ENCODE measurements at regions not wholly inside any gene's neighbourhood (a gene's known extent, or its start where the extent isn't known, plus 50 kb on each side); places are given as distances from the start of the nearest gene placed in this dataset.

DNA sequence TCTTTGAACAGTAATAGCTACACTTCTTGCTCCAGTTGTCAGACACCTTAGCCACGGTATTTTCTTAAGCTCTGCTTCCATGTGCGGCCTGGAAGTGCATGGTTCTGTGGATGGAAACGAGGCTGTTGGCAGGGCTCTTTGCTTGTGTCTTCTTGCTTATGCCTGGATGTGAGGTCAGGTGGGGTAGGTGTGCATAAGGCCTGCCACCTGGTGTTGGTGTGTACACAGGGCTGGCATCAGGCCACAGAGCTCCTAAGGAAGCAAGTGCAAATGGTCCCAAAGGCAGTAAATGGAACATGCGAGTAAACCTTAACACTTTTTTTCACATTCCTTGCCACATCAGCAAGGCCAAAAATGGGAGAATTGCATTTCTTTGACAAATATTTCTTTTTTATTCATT, 158.1 kb upstream of the GMDS start:
- H3K9me3 ChIP-seq: no peaks in the 10 kb centered on the region
- DNase-seq (ENCODE audit: low spot score) (no peak), ATAC-seq (ENCODE audit: insufficient number of reproducible peaks, low FRiP score, low read depth) (no peak)
- H3K36me3 ChIP-seq: peaks cover 6% of the 10 kb centered on the region
- H3K27ac ChIP-seq: no peak overlapping the region
- TF ChIP-seq, protein P1, sequence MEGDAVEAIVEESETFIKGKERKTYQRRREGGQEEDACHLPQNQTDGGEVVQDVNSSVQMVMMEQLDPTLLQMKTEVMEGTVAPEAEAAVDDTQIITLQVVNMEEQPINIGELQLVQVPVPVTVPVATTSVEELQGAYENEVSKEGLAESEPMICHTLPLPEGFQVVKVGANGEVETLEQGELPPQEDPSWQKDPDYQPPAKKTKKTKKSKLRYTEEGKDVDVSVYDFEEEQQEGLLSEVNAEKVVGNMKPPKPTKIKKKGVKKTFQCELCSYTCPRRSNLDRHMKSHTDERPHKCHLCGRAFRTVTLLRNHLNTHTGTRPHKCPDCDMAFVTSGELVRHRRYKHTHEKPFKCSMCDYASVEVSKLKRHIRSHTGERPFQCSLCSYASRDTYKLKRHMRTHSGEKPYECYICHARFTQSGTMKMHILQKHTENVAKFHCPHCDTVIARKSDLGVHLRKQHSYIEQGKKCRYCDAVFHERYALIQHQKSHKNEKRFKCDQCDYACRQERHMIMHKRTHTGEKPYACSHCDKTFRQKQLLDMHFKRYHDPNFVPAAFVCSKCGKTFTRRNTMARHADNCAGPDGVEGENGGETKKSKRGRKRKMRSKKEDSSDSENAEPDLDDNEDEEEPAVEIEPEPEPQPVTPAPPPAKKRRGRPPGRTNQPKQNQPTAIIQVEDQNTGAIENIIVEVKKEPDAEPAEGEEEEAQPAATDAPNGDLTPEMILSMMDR (IDR thresholded peaks at IDR 0.05): no peak
- H3K27me3 ChIP-seq (replicated peaks; ENCODE audit: insufficient read depth): no peaks in the 10 kb centered on the region
- H3K4me1 ChIP-seq (ENCODE audit: control insufficient read depth in 1 of 2, low read depth in 2 of 2): no peaks in the 10 kb centered on the region
- no peak overlapping the region for H3K4me3 ChIP-seq

DNA sequence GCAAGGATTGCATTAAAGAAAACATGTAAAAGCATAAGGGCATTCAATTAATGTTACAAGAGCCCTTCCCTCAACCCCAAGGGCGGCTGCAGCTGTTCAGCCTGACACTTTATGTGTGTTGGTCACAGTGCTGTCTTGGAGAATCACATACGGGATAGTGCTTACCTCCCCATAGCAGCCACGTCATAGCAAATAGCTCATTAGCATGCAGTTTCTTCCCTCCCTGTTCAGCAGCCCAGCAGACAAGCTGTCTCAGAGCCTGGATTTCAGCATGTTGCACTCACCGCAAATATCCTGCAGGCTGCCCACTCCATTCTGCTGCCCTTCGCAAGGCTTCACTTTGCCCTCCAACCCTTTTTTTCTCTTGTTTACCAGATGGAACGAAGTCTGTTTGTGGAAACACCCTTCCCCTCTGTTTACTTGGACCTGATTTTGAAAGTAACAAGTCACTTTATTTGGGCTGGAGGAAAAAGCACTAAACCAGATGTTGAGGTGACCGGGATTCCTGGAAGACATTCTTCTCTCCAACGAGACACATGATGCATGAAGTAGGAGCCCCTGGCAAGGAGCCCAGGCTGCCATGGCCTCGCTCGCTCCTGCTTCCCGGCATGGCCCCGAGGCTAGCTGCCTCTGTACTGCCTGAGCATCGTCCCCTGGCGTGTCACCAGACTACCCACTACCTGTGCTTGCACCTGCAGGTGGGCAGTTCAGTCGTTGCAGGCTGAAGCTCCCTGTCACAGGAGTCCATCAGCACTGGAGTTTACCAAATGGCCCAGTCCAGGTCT, 151.6 kb upstream of the GMDS start:
- no peak for ATAC-seq (ENCODE audit: insufficient number of reproducible peaks, low FRiP score, low read depth)
- H3K4me1 ChIP-seq (ENCODE audit: control insufficient read depth in 1 of 2, low read depth in 2 of 2): peaks cover 13 to 17% of the 10 kb centered on the region in 2 donors
- peaks cover 6% of the 10 kb centered on the region for H3K36me3 ChIP-seq
- TF ChIP-seq, protein P1 (IDR thresholded peaks at IDR 0.05): no peak
- H3K27ac ChIP-seq: peak overlapping the region in 1 of 2 donors; percentile 39
- H3K4me3 ChIP-seq: peak overlapping the region; percentile 50
- no peaks in the 10 kb centered on the region for H3K27me3 ChIP-seq (replicated peaks; ENCODE audit: insufficient read depth)
- DNase-seq (ENCODE audit: low spot score): no peak
- no peaks in the 10 kb centered on the region for H3K9me3 ChIP-seq

DNA sequence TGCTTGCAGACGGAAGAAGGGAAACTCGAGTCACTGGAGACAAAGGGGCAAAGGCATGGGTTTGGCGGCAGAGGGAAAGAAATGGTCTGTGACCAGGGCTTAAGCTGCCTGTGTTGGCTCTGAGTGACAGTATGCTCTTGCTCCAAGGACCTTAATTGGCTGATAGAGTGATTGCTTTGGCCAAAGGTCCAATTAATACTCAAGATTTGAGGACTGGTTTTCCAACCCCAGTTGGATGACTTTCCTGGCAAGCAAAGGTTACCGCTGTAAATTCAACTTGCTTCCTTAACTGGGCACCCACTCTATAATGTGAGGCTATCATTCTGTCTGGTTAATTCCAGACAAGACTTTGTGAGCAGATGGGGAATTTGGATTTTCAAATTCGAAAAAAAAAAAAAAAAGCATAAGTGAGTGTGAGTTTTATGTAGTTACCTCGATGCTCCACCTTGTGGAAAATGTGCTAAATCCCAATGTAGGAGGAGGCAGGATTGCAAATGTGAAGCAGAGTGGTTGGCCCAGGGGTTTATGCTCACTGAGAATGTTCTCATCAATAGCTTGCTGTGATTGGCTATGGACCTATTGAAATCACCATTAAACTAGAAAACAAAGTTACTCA, 150.7 kb upstream of the GMDS start:
- Histone ChIP-seq H3K27me3 (replicated peaks; ENCODE audit: insufficient read depth) (no peaks in the 10 kb centered on the region), H3K4me3 (no peak overlapping the region), H3K27ac (peak overlapping the region in 1 of 2 donors; percentile 39), H3K9me3 (no peaks in the 10 kb centered on the region), H3K36me3 (peaks cover 6% of the 10 kb centered on the region), H3K4me1 (ENCODE audit: control insufficient read depth in 1 of 2, low read depth in 2 of 2) (peaks cover 13 to 17% of the 10 kb centered on the region in 2 donors)
- DNase-seq (ENCODE audit: low spot score) (no peak), ATAC-seq (ENCODE audit: insufficient number of reproducible peaks, low FRiP score, low read depth) (no peak)
- TF ChIP-seq, protein P1 (IDR thresholded peaks at IDR 0.05): no peak

DNA sequence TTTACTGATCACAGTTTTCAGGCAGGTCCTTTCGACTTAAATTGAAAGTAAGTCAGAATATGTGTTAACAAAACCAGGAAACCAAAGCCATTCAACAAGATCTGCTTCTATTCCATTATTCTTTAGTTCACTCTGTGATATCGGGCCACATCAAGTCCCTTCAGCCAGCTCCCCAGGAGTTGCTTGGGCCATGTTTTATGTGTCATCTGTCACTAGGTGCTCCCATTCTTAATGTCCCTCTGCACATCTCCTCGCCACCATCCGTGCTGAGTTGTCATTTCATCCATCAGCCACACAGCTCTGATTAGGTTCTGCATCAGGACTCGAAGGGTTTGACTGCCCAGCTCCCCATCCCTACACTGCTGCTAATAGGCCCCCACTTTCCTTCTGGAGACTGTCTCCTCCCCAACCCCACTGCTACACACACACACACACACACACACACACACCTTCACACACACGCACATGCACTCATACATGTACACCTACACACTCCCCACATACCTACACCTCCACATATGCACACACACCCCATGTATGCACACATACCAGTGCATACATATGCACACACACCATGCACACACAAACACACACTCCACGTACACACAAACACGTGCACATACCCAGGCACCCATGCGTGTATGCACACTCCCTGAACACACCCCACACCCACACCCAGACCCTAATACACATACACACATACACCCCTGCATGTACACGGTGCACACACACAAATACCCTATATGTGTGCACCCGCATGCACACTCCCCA, 143.3 kb upstream of the GMDS start:
- no peaks in the 10 kb centered on the region for H3K36me3 ChIP-seq
- no peaks in the 10 kb centered on the region for H3K27me3 ChIP-seq (replicated peaks; ENCODE audit: insufficient read depth)
- TF ChIP-seq, protein P1 (IDR thresholded peaks at IDR 0.05): no peak
- no peak for ATAC-seq (ENCODE audit: insufficient number of reproducible peaks, low FRiP score, low read depth)
- DNase-seq (ENCODE audit: low spot score): no peak
- no peaks in the 10 kb centered on the region for H3K9me3 ChIP-seq
- no peak overlapping the region for H3K27ac ChIP-seq
- no peak overlapping the region for H3K4me3 ChIP-seq
- H3K4me1 ChIP-seq (ENCODE audit: control insufficient read depth in 1 of 2, low read depth in 2 of 2): peaks cover 0 to 5% of the 10 kb centered on the region in 2 donors

DNA sequence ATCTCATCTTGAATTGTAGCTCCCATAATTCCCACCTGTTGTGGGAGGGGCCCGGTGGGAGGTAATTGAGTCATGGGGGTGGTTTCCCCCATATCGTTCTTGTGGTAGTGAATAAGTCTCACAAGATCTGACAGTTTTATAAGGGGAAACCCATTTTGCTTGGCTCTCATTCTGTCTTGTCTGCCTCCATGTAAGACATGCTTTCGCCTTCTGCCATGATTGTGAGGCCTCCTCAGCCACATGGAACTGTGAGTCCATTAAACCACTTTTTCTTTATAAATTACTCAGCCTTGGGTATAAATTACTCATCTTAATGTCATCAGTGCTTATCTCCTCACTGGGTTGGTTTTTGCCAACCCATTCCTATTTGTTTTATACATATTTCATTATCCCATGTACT, 142.0 kb upstream of the GMDS start:
- H3K9me3 ChIP-seq: no peaks in the 10 kb centered on the region
- TF ChIP-seq, protein P1 (IDR thresholded peaks at IDR 0.05): no peak
- ATAC-seq (ENCODE audit: insufficient number of reproducible peaks, low FRiP score, low read depth): no peak
- DNase-seq (ENCODE audit: low spot score): no peak
- H3K36me3 ChIP-seq: no peaks in the 10 kb centered on the region
- H3K27me3 ChIP-seq (replicated peaks; ENCODE audit: insufficient read depth): no peaks in the 10 kb centered on the region
- no peak overlapping the region for H3K4me3 ChIP-seq
- H3K4me1 ChIP-seq (ENCODE audit: control insufficient read depth in 1 of 2, low read depth in 2 of 2): peaks cover 2 to 14% of the 10 kb centered on the region in 2 donors
- no peak overlapping the region for H3K27ac ChIP-seq

All from thoracic aorta (tissue), 2 donors.